Right cardiac atrium (tissue), 5 donors: ENCODE measurements at regions not wholly inside any gene's neighbourhood (a gene's known extent, or its start where the extent isn't known, plus 50 kb on each side); places are given as distances from the start of the nearest gene placed in this dataset.
"Not testable (repeated sequence)": the region's sequence is repeated elsewhere in the genome, so short reads cannot be mapped to it uniquely, and the experiment has no call there.

ENCODE experiments used
- ATAC-seq, 2 donors: fragments of 200-7000 bp; cut with Tn5 transposase; one replicate each; pipeline versions ENCODE4 v1.8.0 to v1.9.1; 2020; ENCODE audit warnings: moderate library complexity in 2 of 2, mild to moderate bottlenecking in 1 of 2
- DNase-seq, 3 donors: peaks; one replicate each; pipeline ENCODE4 v3.0.0-alpha.2; 2020
- H3K27ac ChIP-seq: one replicate; pipeline ENCODE4 v1.5.1; 2013; ENCODE audit warnings: mild to moderate bottlenecking, low read length, control low read depth, moderate library complexity
- H3K27me3 ChIP-seq: one replicate; pipeline ENCODE4 v1.6.1; 2013; ENCODE audit not compliant: control insufficient read depth, insufficient read depth
- H3K4me1 ChIP-seq: one replicate; pipeline ENCODE4 v1.6.1; 2013; ENCODE audit warnings: low read length; ENCODE audit not compliant: control insufficient read depth, insufficient read depth
- H3K4me3 ChIP-seq: one replicate; pipeline ENCODE4 v1.5.1; 2013; ENCODE audit warnings: low read length, control low read depth
- H3K9me3 ChIP-seq: one replicate; pipeline ENCODE4 v1.6.1; 2013; ENCODE audit warnings: low read length; ENCODE audit not compliant: control insufficient read depth
- WGBS: extraction: QIAGEN DNeasy Blood & Tissue Kit; methylation state at CpG from one replicate; pipeline ENCODE4 v1.1.7; 2013; 5-methylcytosine and 5-hydroxymethylcytosine counted together
- intact Hi-C, 4 donors: fragments of 100-400 bp; cut with DNase I; formaldehyde crosslinking; loops; one replicate each; pipeline versions ENCODE4 v1.11.0 to v1.14.0; 2022 to 2023
- donor health status: healthy with polysubstance abuse.
- donor health status: DM: no; HTN: yes; CAD: no.
- donor health status: DM: no; HTN: no; CAD: no.
- donor health status: DM: no; HTN: yes; CAD: no; lungs with severe emphysema.
- donor health status: DM: yes; HTN: yes; CAD: no.

DNA sequence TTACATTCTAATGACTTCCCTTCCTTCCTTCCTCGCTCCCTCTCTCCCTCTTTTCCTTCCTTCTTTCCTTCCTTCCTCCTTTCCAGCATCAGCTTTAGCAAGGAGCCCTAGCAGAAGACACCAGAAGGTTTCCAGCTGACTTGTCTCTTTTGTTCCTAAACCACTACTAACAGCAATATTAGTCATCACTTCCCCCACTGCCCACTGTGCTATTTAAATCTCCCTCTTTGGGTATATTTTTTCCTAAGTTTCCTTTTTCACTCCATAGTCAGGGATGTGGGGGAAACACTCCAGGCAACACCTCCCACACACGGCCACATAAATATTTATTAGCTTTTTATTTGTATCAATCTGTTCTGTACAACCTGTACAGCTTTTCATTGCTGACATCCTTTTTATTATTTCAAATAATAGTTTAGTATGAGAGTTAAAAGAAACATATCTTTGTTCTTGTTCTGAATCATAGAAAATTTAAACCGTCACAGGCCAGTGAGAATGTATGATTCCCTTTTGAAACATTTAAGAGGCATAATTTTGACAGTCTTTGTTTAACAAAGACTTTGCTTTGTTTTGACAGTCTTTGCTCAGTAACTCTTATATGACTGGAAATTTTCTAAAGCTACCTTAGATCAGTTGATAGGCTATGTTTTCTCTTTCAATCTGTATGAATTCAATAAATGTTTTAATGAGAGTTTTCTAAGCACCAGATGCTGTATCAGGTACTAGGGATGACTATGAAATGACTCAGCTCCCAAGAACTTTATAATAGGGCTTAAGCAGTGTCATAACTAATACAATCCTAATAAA lies 167.9 kb downstream of the POTEB3 start:
- H3K27ac ChIP-seq, DNase-seq, H3K9me3 ChIP-seq, H3K27me3 ChIP-seq, H3K4me3 ChIP-seq, H3K4me1 ChIP-seq, intact Hi-C loops: not testable (repeated sequence)
- ATAC-seq: peak in 1 of 2 donors; percentile 38
- WGBS: 47% methylated on average over 3 of the region's 3 CpGs

GRCh38 chr15:21271566-21271965 lies 168.7 kb downstream of the POTEB3 start:
- H3K4me3 ChIP-seq: no peak overlapping the region
- ATAC-seq: no peak
- no peak for DNase-seq
- WGBS: 30% methylated on average over 2 of the region's 2 CpGs
- no peak overlapping the region for H3K27ac ChIP-seq
- intact Hi-C loops: no loop called here
- H3K4me1 ChIP-seq: no peaks in the 10 kb centered on the region
- no peaks in the 10 kb centered on the region for H3K27me3 ChIP-seq
- no peaks in the 10 kb centered on the region for H3K9me3 ChIP-seq

GRCh38 chr15:21270474-21270873 lies 169.8 kb downstream of the POTEB3 start:
- DNase-seq: peak in 1 of 3 donors; percentile 20
- Histone ChIP-seq H3K9me3 (no peaks in the 10 kb centered on the region), H3K27me3 (no peaks in the 10 kb centered on the region), H3K27ac (no peak overlapping the region), H3K4me1 (no peaks in the 10 kb centered on the region), H3K4me3 (no peak overlapping the region)
- 23% methylated on average over 3 of the region's 3 CpGs for WGBS
- peak; percentile 17 to 35 for ATAC-seq
- intact Hi-C loops: no loop called here

GRCh38 chr15:21269673-21270072 lies 170.6 kb downstream of the POTEB3 start:
- H3K27ac ChIP-seq, H3K27me3 ChIP-seq, intact Hi-C loops, ATAC-seq, H3K4me1 ChIP-seq, H3K4me3 ChIP-seq, H3K9me3 ChIP-seq: not testable (repeated sequence)
- DNase-seq: peak in 1 of 3 donors; percentile 18
- 67% methylated on average over 4 of the region's 4 CpGs for WGBS

- Histone ChIP-seq H3K27ac (no peak overlapping the region), H3K4me3 (no peak overlapping the region), H3K9me3 (no peaks in the 10 kb centered on the region), H3K4me1 (no peaks in the 10 kb centered on the region), H3K27me3 (no peaks in the 10 kb centered on the region)
- ATAC-seq: peak in 1 of 2 donors; percentile 17
- WGBS: 74% methylated on average over 8 of the region's 8 CpGs
- intact Hi-C loops: no loop called here
- DNase-seq: peak in 2 of 3 donors; percentile 19 to 20
These were observed 171.2 kb downstream of the POTEB3 start for GRCh38 chr15:21269121-21269520.

DNA sequence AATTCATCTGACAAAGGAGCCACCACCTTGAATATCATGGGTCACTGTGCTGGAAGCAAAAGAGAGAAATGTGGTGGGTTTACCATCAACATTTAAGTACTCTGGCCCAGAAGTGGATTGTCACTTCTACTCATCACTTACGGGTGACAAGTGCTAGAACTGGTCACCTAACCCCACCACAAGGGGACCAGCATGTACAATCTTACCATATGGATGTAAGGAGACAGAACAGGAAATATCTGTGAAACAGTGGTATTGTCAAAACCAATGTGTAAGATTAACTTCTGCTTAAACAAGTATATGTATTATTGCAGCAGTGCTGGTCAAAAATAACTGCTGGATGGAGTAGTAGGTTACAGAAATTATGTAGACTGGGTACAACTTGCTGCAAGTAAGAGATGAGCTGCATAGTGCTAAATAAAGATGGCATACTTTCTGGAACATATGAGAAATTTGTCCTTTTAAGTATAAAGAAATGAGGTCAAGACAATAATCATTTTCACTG lies 171.8 kb downstream of the POTEB3 start:
- Histone ChIP-seq H3K9me3 (no peaks in the 10 kb centered on the region), H3K27ac (no peak overlapping the region), H3K4me3 (no peak overlapping the region), H3K4me1 (no peaks in the 10 kb centered on the region), H3K27me3 (no peaks in the 10 kb centered on the region)
- DNase-seq (no peak), ATAC-seq (peak in 1 of 2 donors; percentile 29)
- intact Hi-C loops: no loop called here
- WGBS: 64% methylated on average over 1 of the region's 1 CpG

DNA sequence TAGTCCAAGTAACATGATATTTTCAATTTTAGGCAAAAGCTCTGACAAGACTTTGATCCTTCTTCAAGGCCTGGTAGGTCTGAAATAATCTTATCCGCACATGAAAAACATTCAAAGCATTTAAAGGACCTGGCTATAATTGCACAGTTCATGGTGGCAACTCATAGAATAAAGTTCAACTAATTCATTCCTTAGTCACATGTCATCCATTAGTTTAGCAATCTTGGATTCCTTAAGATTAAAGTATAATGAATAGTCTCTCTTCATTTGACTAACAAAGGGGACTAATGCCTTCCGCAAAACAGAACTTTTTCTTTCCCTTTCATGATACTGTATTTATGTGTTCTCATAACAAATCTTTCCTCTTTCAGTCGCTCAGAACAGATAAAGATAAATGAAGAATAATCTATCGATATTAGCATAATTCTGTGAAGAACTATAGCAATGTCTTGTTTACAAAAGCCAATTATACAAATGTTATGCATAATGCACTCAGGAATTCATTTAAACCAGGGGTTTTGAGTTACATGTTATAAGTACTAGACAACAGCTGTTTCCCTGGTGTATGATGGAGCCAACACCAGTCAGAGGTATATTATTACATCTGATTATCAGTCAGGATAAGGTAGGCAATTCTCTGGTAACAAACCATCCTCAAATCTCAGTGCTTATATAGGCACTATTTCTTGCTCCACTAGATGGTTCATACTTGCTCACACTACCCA lies 172.5 kb downstream of the POTEB3 start:
- H3K27me3 ChIP-seq: no peaks in the 10 kb centered on the region
- 64% methylated on average over 4 of the region's 4 CpGs for WGBS
- intact Hi-C loops: no loop called here
- no peaks in the 10 kb centered on the region for H3K9me3 ChIP-seq
- DNase-seq (no peak), ATAC-seq (peak; percentile 6 to 18)
- H3K4me3 ChIP-seq: no peak overlapping the region
- H3K27ac ChIP-seq: no peak overlapping the region
- no peaks in the 10 kb centered on the region for H3K4me1 ChIP-seq

GRCh38 chr15:21267226-21267625 lies 173.1 kb downstream of the POTEB3 start:
- intact Hi-C loops: no loop called here
- H3K9me3 ChIP-seq: no peaks in the 10 kb centered on the region
- ATAC-seq: no peak
- no peaks in the 10 kb centered on the region for H3K4me1 ChIP-seq
- no peak overlapping the region for H3K4me3 ChIP-seq
- DNase-seq: no peak
- no peak overlapping the region for H3K27ac ChIP-seq
- 16% methylated on average over 2 of the region's 2 CpGs for WGBS
- H3K27me3 ChIP-seq: no peaks in the 10 kb centered on the region

DNA sequence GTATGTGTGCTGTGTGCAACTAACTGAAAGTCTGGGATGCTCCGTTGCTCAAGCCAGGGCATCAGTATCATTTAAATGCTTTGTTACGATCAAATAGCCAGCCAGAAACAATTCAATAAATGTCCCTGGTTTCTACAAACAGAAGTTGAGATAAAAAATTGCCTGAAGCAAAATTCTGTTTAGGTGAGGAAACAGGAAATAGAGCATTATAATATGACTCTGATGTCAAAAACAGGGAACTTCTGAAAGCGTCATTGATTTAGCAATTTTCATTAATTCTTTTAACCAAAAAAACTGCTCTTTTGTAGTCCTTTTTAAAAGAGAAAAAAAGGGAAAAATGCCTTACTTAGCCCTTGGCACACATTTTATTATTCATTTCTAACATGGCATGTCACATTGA lies 174.7 kb downstream of the POTEB3 start:
- H3K27me3 ChIP-seq, ATAC-seq, H3K4me1 ChIP-seq, DNase-seq, H3K27ac ChIP-seq, intact Hi-C loops, H3K4me3 ChIP-seq, H3K9me3 ChIP-seq: not testable (repeated sequence)
- WGBS: 56% methylated on average over 3 of the region's 3 CpGs

DNA sequence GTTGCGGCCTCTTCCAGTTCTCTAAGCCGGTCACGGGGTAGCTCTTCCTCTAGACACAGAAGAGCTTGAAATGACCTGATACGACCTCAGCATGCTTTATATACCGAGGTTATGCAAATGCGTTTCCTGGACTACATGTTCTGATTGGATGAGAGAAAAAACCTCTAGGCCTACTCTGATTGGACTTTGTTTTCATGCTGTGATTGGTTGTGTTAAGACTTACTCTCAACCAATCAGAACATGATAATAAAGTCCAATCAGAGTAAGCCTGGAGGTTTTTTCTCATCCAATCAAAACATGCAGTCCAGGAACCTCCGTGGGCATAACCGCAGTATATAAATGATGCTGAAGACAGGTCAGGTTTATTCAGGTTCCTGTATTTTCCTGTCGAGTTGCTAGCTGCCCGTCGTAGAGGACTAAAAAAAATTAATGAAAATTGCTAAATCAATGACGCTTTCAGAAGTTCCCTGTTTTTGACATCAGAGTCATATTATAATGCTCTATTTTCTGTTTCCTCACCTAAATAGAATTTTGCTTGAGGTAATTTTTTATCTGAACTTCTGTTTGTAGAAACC lies 177.4 kb downstream of the POTEB3 start:
- ATAC-seq (no peak), DNase-seq (no peak)
- Histone ChIP-seq H3K4me1 (no peaks in the 10 kb centered on the region), H3K4me3 (no peak overlapping the region), H3K27me3 (no peaks in the 10 kb centered on the region), H3K9me3 (no peaks in the 10 kb centered on the region), H3K27ac (no peak overlapping the region)
- WGBS: 81% methylated on average over 12 of the region's 12 CpGs
- intact Hi-C loops: no loop called here
